ENCODE measurements at regions not wholly inside any gene's neighbourhood (a gene's known extent, or its start where the extent isn't known, plus 50 kb on each side); places are given as distances from the start of the nearest gene placed in this dataset.
A peak's percentile ranks its signal among the peaks of the same experiment; 100 is the strongest.
"Not testable (repeated sequence)": the region's sequence is repeated elsewhere in the genome, so short reads cannot be mapped to it uniquely, and the experiment has no call there.

DNA sequence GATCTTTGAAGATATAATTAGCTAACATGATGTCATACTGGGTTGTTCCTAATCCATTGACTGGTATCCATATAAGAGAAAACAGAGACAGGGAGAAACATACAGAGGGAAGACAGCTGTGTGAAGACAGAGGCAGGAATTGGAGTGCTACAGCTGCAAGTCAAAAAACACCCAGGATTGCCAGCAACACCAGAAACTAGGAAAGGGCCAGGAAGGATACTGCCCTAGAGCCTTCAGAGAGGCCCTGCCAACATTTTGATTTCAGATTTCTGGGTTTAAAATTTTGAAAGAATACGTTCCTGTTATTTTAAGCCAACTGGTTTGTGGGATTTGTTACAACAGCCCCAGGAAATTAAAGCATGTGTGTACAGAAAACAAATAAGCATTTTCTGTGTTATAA lies 473.7 kb upstream of the FLRT2 start:
- no peak for DNase-seq (ENCODE audit: low spot score)

DNA sequence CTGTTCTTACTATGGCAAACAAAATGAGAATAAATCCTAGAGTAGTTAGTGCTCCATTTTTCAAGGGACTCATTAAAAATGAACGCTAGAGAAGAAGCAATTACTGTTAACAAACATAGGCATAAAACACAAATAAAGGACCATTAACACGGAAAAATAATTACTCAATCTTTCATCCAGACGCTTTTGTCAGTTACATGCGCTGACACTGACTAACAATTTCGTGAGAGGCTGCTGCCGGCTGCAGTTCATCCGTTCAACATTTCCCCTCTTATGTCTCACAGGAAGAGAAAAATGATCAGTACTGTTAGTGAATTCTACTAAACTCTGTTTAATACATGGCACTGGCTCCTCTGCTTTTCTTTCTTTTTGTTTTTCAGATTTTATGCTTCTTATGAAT lies 472.7 kb upstream of the FLRT2 start:
- no peak for DNase-seq (ENCODE audit: low spot score)

DNA sequence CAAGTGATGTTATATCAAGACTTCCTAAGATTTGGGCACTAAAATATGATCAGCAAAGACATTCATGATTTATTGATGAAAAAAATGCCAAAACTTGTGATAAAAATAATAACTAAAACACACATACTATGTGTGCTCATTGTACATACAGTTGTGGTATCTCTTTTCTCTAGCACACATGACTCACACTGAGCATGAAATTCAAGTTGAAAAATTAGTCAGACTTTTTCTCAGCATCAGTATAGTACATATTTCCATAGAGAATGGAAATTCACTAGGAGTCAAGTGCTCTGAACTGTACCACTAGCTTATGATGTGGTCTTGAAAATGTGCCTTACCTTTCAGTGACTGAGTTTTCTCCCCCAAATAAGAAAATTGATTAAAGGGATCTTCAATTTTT lies 471.8 kb upstream of the FLRT2 start:
- no peak for DNase-seq (ENCODE audit: low spot score)

DNA sequence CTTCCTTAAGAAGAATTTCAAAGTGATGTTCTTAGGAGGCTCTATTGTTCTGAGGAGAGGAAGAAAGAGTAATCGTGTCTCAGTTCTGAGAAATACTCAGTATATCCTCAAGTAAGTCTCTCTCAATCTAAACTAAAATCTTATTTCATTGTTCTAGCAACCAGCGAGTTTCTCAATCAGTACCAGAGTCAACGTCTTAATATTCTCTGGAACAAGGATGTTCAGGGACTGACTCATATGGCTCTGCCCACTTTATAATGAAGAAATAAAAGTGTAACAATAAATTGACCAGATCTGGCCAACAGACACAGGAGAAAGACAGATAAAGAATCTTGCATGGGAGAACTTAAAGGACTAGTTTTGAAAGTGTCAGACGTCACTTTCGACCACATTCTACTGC lies 469.8 kb upstream of the FLRT2 start:
- DNase-seq (ENCODE audit: low spot score) = no peak

DNA sequence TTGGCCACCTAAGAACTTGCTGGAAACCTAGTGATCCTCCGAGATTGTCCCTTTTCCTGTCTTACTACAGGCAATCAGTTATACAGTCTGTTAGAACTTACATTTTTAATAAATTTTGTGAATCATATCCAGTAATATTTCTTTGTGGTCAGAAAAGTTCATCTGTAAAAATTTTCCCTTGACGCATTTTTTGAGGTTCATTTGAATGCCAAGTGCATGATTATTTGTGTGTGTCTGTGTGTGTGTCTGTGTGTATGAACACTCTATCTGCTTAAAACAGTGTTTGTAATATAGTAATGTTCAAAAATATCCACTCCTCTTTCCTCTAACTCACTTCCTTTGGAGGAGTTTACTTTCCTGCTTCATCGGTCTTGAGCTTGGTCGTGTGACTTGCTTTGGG lies 468.7 kb upstream of the FLRT2 start:
- no peak for DNase-seq (ENCODE audit: low spot score)

DNA sequence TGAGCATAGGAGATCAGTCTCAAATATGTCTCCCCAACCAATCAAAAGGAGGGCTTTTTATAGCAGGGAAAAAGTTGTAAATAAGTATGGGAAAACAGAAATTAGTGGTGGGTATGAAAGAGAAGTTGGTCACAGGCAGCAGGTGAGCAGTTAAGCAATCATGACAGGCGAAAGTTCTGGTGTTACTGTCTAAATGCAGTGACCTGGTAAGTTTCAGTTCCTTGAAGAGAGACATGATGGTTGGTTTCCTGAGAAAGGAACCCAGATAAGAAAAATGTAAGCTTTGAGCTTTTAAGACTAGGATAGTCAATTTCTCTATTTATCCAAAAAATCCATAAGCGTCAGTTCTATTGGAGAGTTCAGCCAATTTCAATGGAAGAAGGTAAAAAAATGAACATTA lies 466.2 kb upstream of the FLRT2 start:
- no peak for DNase-seq (ENCODE audit: low spot score)

DNA sequence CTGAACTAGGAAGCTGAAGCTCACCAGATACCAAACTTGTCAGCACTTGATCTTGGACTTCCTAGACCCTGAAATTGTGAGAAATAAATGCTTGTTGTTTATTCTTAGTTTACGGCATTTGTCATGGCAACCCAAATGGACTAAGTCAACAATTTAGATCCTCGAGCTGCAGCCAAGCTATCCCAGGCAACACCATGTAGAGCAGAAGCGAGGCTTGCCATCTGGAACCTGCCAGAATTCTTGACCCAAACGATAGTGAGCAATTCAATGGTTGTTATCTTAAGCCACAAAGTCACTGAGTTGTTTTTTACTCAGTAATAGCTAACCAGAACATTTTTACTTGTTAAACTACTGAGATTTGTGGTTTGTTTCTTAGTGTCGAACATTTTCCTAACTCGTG lies 458.5 kb upstream of the FLRT2 start:
- no peak for DNase-seq (ENCODE audit: low spot score)

DNA sequence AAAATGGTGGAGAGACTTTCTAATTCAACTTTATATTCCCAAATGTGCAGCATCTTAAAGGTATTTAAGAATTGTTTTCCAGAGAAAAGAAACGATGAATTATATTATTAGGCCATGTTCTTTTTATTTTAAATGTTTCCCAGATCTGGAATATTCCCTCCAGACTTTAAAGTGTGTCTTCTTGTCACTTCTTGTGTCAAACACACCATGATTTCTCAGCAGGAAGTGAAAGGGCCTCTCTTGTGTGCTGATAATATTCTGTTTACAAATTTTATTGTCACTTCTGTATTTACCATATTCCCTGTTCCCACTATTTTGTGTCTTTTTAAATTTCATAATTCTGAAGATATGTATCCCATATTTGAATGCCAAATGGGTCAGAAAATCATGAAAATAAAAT lies 455.0 kb upstream of the FLRT2 start:
- no peak for DNase-seq (ENCODE audit: low spot score)

DNA sequence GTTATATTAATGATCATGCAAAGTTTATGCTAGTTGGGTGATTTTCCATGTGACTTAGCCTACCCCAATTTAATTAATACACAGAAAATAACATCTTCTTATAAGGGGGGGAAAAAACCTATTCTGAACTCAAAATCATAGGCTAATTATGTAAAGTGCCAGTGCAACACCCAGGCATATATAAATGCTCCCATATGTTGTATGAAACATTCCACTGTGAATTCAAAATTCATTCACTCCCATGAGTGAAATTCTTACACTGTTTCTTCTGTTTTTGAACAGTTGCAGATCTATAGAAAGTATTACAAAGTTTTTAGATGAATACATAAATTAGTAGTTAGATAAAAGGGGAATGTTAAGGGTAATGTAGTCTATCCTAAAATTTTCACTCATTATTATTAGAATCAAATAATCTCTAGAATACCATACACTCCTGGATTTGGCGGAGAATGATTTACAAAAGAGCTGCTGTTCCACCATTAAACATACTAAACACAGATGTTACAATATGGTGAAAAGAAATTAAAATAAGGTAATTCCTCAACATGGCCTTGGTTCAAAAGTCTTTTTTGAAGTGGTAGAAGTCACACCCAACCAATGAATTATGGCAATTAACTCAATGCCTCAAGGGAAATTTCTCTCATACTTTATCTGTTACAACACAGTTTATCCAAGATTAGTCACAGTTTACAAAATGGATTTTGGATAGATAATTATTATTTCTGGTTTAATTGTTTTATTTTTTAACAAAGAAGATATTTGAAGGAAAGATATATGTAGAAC lies 454.1 kb upstream of the FLRT2 start:
- DNase-seq (ENCODE audit: low spot score) = no peak

DNA sequence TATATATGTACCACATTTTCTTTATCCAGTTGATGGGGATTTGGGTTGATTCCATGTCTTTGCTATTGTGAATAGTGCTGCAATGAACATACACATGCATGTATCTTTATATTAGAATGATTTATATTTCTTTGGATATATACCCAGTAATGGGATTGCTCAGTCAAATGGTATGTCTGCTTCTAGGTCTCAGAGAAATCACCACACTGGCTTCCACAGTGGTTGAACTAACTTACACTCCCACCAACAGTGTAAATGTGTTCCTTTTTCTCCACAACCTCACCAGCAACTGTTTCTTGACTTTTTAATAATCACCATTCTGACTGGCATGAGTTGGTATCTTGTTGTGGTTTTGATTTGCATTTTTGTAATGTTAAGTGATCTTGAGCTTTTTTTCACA lies 452.2 kb upstream of the FLRT2 start:
- DNase-seq (ENCODE audit: low spot score) = not testable (repeated sequence)

DNA sequence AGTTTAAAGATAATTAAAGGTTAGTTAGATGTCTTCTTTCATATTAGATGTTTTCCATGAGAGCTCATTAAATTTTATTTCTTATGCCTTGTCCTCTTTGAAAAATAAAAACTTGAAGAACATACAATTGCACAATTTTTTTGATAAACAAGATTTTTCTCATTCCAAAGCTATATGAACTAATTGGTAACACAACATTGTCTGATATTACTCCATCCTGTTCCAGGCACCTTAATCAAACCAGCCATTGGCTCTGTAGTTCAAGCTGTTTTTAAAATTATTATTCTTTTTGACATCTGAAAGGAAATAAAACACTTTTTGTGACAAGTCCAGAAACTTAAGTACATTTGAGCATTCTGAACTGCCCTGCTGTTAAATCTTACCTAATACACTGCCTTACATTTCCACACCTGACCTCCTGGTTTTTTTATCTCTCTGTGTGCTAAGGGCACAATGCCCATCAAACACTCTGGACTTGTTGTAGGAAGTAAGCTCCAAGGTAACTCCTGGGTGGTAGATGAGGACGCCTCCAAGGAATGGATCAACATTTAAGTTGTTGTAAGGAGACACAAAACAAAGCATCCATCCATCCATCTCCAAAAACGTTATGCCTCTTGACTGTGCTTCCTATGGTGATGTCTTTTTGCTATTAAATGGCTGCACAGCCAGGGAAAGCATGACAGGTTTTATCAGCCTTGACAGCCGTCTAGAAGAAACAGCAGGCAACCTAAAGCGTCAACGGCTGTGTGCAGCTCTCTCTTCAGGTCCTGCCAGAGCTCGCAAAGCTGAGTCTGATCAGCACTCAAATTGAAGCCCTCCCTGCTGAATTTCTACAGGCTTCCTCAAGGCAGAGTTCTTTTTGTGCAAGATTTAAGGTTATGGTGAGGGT lies 449.9 kb upstream of the FLRT2 start:
- no peak for DNase-seq (ENCODE audit: low spot score)

DNA sequence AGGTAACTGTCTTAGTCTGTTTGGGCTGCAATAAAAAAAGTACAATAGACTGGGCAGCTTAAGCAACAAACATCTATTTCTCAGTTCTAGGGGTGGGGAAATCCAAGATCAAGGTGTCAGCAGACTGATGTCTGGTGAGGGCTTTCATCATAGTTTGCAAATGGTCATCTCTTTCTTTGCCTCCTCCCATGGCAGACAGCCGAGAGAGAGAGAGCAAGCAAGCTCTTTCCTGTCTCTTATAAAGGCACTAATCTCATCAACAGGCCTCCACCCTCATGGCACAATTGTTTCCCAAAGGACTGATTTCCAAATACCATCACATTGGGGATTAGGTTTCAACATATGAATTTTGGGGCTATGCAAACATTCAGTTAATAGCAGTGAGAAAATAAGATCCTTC lies 445.6 kb upstream of the FLRT2 start:
- no peak for DNase-seq (ENCODE audit: low spot score)

DNA sequence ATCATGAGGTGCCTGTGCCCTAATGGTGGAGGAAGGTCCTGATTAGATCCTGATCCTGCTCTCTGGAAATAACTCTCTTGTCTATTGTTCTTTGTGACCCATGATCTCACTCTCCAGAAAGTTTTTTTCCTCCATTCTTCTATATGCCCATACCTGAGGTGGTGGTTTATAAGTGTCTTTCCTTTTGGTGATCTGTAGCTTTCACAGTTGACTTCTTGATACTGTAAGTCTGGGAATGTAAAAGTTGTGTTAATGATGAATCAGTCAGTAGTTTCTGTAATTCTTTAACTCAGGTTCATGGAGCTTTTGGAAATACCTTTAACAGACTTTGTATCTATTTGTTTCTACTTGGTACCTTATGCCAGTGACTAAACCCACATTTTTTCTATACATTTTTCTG lies 444.0 kb upstream of the FLRT2 start:
- DNase-seq (ENCODE audit: low spot score) = no peak

DNA sequence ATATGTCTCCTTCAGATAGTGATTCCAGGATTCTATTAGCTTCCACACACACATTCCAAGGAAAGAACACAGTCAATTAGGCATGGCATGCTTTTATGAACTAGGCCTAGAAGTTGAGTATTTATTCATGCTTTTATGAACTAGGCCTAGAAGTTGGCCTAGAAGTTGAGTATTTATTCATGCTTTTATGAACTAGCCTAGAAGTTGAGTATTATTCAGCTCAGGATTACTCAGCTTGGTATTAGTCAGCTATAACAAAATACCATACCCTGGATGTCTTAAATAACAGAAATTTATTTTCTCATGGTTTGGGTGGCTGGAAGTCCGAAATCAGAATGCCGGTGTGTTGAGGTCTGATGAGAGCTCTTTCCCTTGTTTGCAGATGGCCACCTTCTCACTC lies 442.7 kb upstream of the FLRT2 start:
- no peak for DNase-seq (ENCODE audit: low spot score)

DNA sequence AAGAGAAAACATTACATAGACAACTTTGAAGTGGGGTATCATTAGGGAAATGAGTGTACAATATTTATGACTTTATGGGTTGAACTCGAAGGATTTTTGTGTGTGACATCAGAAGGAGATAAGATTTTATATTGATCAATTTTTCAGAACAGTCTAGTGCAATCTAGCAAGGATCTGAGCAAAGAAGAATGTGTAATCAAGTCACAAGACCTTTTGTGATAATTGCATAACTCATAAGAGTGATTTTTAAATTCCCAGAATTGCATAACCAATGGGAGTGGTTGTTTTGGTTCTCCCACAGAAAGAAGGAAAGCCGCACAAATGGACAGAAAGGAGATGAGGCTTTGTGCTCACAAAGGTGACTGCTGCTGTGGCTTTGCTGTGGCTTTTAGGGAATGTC lies 441.8 kb upstream of the FLRT2 start:
- no peak for DNase-seq (ENCODE audit: low spot score)

DNA sequence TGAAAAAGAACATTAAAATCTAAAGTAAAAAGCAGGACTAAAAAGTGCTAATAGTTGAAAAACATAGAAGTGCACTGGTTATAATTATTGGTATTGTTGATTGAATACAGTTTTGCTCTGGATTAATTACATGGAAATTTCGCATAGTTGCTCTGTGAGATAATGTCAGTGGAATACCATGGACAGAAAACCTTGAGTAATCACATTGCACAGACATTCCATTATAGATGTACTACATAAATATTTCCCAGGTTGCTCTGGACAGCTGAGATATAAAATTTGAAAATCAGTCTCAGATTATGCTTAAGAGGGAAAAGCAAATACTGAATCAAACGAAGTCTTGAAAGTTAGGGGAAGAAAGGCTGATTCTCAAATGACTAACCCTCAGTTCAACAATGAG lies 439.3 kb upstream of the FLRT2 start:
- no peak for DNase-seq (ENCODE audit: low spot score)

DNA sequence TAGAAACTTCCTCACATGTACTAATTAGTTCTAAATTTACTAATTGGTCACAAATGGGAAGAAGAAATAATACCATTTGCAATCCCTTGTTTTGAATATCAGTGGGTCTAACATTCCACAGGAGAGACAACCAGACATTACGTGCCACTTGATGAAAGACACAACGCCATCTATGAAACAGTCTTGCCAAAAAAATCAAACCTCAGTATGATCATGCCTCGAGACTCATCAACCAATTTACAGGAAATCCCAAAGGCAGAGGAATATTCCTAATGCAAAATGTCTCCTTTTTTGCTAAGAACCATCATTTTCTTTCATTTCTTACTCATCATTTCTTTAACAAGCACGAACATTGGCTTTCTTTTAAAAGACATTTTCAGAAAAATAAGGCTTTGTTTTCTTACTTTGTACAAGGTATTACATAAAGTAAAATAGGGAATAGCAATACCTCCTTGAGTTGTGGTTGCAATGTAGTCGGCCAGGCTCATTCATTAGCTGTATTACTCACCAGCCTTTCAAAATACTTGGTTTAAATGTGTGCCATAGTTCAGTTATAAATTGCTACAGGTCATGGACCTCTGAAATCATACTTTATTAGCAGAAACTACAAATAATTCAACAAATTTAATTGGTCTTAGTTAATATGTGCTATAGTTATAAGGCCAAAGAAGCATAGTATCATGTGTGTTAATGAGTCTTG lies 436.2 kb upstream of the FLRT2 start:
- DNase-seq (ENCODE audit: low spot score) = no peak

DNA sequence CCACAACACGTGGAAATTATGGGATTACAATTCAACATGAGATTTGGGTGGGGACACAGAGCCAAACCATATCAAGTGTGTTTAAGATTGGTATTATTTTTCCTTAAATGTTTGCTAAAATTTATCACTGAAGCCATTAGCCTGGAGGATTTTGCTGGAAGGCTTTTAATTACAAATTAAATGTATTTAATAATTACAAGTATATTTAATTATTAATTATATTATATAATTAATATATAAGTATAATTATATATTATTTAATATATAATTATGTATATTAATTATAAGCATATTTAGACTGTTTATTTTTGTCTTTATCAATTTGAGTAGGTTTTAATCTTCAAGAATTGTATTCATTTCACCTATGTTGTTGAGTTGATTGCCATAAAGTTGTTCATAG lies 427.4 kb upstream of the FLRT2 start:
- DNase-seq (ENCODE audit: low spot score) = no peak

DNA sequence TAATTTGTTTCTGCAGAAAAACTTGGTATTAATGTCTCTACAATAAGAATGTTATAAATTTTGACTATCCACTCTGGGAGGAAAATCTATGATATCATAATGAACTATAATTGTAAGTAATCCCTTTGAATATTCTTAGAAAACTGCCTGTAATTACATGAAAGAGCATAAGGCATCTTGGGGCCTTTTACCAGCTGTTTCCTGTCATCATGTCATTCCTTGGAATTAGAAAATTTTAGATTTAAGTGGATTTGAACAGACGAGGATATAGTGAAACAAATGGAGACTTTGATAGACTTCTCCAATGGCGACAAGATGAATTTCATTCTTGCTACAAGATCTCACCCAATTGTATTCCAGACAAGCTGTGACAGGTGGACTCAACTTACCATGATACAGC lies 423.4 kb upstream of the FLRT2 start:
- DNase-seq (ENCODE audit: low spot score) = no peak

DNA sequence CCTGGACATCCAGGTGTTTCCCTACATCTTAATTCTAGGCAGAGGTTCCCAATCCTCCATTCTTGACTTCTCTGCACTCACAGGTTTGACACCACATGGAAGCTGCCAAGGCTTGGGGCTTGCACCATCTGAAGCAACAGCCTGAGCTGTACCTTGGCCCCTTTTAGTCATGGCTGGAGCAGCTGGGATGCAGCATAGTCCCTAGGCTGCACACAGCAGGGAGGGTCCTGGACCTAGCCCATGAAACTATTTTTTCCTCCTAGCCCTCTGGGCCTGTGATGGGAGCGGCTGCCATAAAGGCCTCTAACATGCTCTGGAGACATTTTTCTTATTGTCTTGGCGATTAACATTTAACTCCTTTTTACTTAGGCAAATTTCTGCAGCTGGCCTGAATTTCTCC lies 417.2 kb upstream of the FLRT2 start:
- no peak for DNase-seq (ENCODE audit: low spot score)

DNA sequence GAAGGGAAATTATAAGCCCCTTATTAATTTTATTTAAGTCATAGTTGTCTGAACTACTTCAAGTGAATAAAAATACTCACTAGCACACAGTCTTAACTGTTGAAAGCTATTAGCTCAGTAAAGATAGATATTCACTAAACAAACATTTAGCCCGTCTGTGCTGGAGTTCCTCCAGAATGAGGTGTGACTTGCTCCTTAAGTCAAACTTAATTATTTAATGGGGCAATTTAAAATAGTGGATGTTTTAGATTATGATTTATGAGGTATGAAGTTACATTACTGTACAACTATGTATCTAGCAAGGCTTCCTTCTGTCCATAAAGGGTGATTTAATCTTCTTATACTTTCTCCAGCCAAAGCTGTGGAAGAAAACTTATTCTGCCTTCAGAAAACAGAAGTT lies 414.0 kb upstream of the FLRT2 start:
- no peak for DNase-seq (ENCODE audit: low spot score)

DNA sequence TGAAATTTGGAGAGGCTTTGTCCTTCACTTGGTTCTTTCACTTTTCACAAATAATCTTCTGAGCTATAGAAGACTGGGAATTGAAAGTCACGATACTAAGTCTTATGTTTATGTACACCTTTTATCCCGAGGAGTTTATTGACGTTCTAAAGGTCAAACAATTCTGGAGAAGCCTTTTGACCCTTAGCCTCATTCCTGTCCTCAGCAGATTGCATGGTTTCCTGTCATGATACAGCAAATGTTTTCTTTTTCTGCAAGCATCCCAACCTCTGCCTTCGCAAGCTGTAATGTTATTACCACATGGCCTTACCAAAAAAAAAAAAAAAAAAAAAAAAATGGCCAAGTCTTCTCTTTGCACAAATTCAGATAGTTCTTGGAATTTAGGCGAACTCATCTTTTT lies 411.7 kb upstream of the FLRT2 start:
- no peak for DNase-seq (ENCODE audit: low spot score)

DNA sequence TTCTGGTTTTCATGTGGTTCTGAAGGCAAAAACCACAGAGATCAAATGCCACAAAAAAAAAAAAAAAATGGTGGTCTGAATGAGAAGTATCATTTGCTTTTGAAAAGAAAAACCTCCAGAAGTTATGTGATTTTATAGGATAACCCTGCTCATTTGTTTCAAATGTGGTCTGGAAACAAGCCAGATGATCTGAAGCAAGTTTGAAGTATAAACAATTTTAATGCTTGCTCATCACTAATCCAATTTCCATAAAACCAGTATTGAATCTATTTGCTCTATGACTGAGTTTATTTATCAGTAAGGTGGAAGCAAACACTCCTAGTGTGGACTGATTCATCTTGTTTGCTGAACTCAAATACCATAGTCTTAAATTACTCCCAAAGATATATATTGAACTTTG lies 407.3 kb upstream of the FLRT2 start:
- DNase-seq (ENCODE audit: low spot score) = peak; percentile 64

Measured in H4 (cell line).